CD4-positive, alpha-beta T cell (primary cell): ENCODE measurements at regions not wholly inside any gene's neighbourhood (a gene's known extent, or its start where the extent isn't known, plus 50 kb on each side); places are given as distances from the start of the nearest gene placed in this dataset.
A peak's percentile ranks its signal among the peaks of the same experiment; 100 is the strongest.

ENCODE experiments used
- ATAC-seq: fragments of 200-7000 bp; cut with Tn5 transposase; one replicate; pipeline ENCODE4 v1.10.0; 2022; ENCODE audit warnings: mild to moderate bottlenecking; ENCODE audit not compliant: poor library complexity
- CTCF ChIA-PET: fragments of 350-600 bp; sonication (Branson Sonifier 250); formaldehyde crosslinking; loops from one replicate; lab custom pipeline; 2021; ENCODE audit warnings: antibody characterized with exemption, inconsistent platforms; lab: Charles Lee
- POLR2A ChIA-PET: fragments of 350-600 bp; sonication (Branson Sonifier 250); formaldehyde crosslinking; loops from one replicate; lab custom pipeline; 2021; ENCODE audit warnings: antibody characterized with exemption, inconsistent platforms; lab: Charles Lee
- DNase-seq, 14 experiments: peaks; one replicate each; pipeline ENCODE4 v3.0.0-alpha.2; 2013 to 2020; ENCODE audit warnings: mixed read lengths in 2 of 14
- H3K27ac ChIP-seq, 2 donors: one replicate each; pipeline versions ENCODE4 v1.5.1 to v1.7.0; 2013; ENCODE audit warnings: low read length in 2 of 2, low read depth in 1 of 2, mild to moderate bottlenecking in 1 of 2
- H3K27me3 ChIP-seq, 2 experiments: 1 replicate in 1 of 2; 2 replicates in 1 of 2; pipeline versions ENCODE4 v1.6.1 to v1.7.0; 2013; ENCODE audit warnings: low read length in 2 of 2, control low read depth in 1 of 2, mild to moderate bottlenecking in 1 of 2, moderate library complexity in 1 of 2; ENCODE audit not compliant: insufficient read depth in 2 of 2, control insufficient read depth in 1 of 2
- H3K36me3 ChIP-seq: one replicate; pipeline ENCODE4 v1.6.1; 2013; ENCODE audit warnings: low read length, control low read depth; ENCODE audit not compliant: insufficient read depth
- H3K4me1 ChIP-seq: one replicate; pipeline ENCODE4 v1.6.1; 2013; ENCODE audit warnings: low read length, control low read depth; ENCODE audit not compliant: insufficient read depth
- H3K4me3 ChIP-seq: one replicate; pipeline ENCODE4 v1.5.1; 2013; ENCODE audit warnings: mild to moderate bottlenecking, low read length, moderate library complexity
- H3K9me3 ChIP-seq, 2 experiments: 1 replicate in 1 of 2; 2 replicates in 1 of 2; pipeline versions ENCODE4 v1.6.1 to v1.7.0; 2013; ENCODE audit warnings: low read length in 2 of 2, mild to moderate bottlenecking in 2 of 2, control low read depth in 1 of 2, moderate library complexity in 1 of 2; ENCODE audit not compliant: control insufficient read depth in 1 of 2, insufficient read depth in 1 of 2
- H3K27ac Mint-ChIP-seq: one replicate; pipeline ENCODE4 v1.8.0; 2020; ENCODE audit warnings: mixed read lengths
- H3K27me3 Mint-ChIP-seq: one replicate; pipeline ENCODE4 v1.8.0; 2021; ENCODE audit warnings: mixed read lengths
- H3K36me3 Mint-ChIP-seq: one replicate; pipeline ENCODE4 v1.8.0; 2021; ENCODE audit warnings: low read depth, mixed read lengths
- H3K4me1 Mint-ChIP-seq: one replicate; pipeline ENCODE4 v1.8.0; 2021; ENCODE audit warnings: low read depth, mixed read lengths
- H3K4me3 Mint-ChIP-seq: one replicate; pipeline ENCODE4 v1.8.0; 2020; ENCODE audit warnings: mild to moderate bottlenecking, mixed read lengths
- H3K9me3 Mint-ChIP-seq: one replicate; pipeline ENCODE4 v1.8.0; 2020; ENCODE audit warnings: mixed read lengths
- intact Hi-C, 2 experiments: fragments of 100-400 bp; cut with DNase I in 1 of 2; cut with micrococcal nuclease in 1 of 2; formaldehyde crosslinking; loops; one replicate each; pipeline versions ENCODE4 v1.15.1 to v1.9.0; 2023 to 2025; cut with DNase I, micrococcal nuclease
- TF ChIP-seq, protein P1 (sequence below): fragments of 200-600 bp; IDR thresholded peaks from one replicate; pipeline ENCODE4 v1.8.0; 2022; ENCODE audit warnings: antibody characterized with exemption, mild to moderate bottlenecking

- Mint-ChIP-seq H3K4me1 (no peaks in the 10 kb centered on the region), H3K9me3 (no peaks in the 10 kb centered on the region), H3K27me3 (no peaks in the 10 kb centered on the region), H3K36me3 (no peaks in the 10 kb centered on the region), H3K4me3 (no peak overlapping the region), H3K27ac (no peak overlapping the region)
- no peaks in the 10 kb centered on the region for H3K9me3 ChIP-seq
- DNase-seq, result no peak
- TF ChIP-seq, protein P1, sequence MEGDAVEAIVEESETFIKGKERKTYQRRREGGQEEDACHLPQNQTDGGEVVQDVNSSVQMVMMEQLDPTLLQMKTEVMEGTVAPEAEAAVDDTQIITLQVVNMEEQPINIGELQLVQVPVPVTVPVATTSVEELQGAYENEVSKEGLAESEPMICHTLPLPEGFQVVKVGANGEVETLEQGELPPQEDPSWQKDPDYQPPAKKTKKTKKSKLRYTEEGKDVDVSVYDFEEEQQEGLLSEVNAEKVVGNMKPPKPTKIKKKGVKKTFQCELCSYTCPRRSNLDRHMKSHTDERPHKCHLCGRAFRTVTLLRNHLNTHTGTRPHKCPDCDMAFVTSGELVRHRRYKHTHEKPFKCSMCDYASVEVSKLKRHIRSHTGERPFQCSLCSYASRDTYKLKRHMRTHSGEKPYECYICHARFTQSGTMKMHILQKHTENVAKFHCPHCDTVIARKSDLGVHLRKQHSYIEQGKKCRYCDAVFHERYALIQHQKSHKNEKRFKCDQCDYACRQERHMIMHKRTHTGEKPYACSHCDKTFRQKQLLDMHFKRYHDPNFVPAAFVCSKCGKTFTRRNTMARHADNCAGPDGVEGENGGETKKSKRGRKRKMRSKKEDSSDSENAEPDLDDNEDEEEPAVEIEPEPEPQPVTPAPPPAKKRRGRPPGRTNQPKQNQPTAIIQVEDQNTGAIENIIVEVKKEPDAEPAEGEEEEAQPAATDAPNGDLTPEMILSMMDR, result no peak
- intact Hi-C loops, result no loop called here
- ChIA-PET POLR2A (no interaction called here), CTCF (no interaction called here)
- H3K36me3 ChIP-seq, result no peaks in the 10 kb centered on the region
- no peak for ATAC-seq
- H3K27me3 ChIP-seq, result peaks cover 0 to 3% of the 10 kb centered on the region in 2 experiments
- H3K27ac ChIP-seq, result no peak overlapping the region
- no peaks in the 10 kb centered on the region for H3K4me1 ChIP-seq
- H3K4me3 ChIP-seq, result no peak overlapping the region
These were observed 51.2 kb upstream of the RNF144B start for GRCh38 chr6:18335948-18336347.

- CTCF ChIA-PET, result no interaction called here
- Histone ChIP-seq H3K36me3 (no peaks in the 10 kb centered on the region), H3K9me3 (no peaks in the 10 kb centered on the region), H3K27me3 (peaks cover 0 to 3% of the 10 kb centered on the region in 2 experiments), H3K4me1 (no peaks in the 10 kb centered on the region), H3K4me3 (no peak overlapping the region), H3K27ac (no peak overlapping the region)
- TF ChIP-seq, protein P1, result no peak
- H3K4me1 Mint-ChIP-seq, result no peaks in the 10 kb centered on the region
- H3K27me3 Mint-ChIP-seq, result no peaks in the 10 kb centered on the region
- ATAC-seq (no peak), DNase-seq (no peak)
- no peak overlapping the region for H3K27ac Mint-ChIP-seq
- intact Hi-C loops, result no loop called here
- H3K9me3 Mint-ChIP-seq, result no peaks in the 10 kb centered on the region
- POLR2A ChIA-PET, result no interaction called here
- no peak overlapping the region for H3K4me3 Mint-ChIP-seq
- no peaks in the 10 kb centered on the region for H3K36me3 Mint-ChIP-seq
These were observed 52.9 kb upstream of the RNF144B start for GRCh38 chr6:18334251-18334650.

DNA sequence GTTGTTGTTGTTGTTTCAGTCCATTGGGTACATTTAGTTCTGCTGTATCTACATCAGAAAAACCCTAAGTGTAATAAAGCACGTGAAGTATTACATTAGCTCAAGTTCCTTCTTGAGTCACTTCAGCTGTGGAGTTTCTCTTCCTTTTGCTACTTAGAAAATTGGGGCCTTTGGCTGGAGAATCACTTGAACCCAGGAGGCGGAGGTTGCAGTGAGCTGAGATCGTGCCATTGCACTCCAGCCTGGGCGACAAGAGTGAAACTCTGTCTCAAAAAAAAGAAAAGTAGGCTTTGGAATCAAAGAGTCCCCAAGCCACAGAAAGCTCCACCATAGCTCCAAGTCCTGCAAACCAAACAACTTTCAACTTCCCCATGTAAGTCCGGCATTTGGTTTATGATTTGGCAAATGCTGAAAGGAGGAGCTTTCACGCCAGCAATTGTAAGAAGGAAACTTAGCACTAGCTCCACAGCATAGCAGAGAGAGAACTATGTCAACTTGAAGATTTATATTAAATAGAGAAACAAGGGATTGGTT, 56.5 kb upstream of the RNF144B start:
- intact Hi-C loops, result no loop called here
- DNase-seq (peak in 3 of 14 experiments; percentile 2 to 49 (median 33)), ATAC-seq (no peak)
- H3K4me1 Mint-ChIP-seq, result no peaks in the 10 kb centered on the region
- Histone ChIP-seq H3K9me3 (no peaks in the 10 kb centered on the region), H3K36me3 (no peaks in the 10 kb centered on the region), H3K4me3 (no peak overlapping the region), H3K27me3 (peaks cover 0 to 3% of the 10 kb centered on the region in 2 experiments), H3K4me1 (no peaks in the 10 kb centered on the region), H3K27ac (no peak overlapping the region)
- ChIA-PET POLR2A (no interaction called here), CTCF (no interaction called here)
- TF ChIP-seq, protein P1, result no peak
- no peaks in the 10 kb centered on the region for H3K9me3 Mint-ChIP-seq
- no peak overlapping the region for H3K27ac Mint-ChIP-seq
- H3K27me3 Mint-ChIP-seq, result peaks cover 5% of the 10 kb centered on the region
- H3K36me3 Mint-ChIP-seq, result no peaks in the 10 kb centered on the region
- H3K4me3 Mint-ChIP-seq, result no peak overlapping the region
